Panc1 (cell line): ENCODE measurements at regions not wholly inside any gene's neighbourhood (a gene's known extent, or its start where the extent isn't known, plus 50 kb on each side); places are given as distances from the start of the nearest gene placed in this dataset.

Source experiments
- ATAC-seq: fragments of 200-7000 bp; cut with Tn5 transposase; 2 replicates; pipeline ENCODE4 v1.9.1; 2020; ENCODE audit warnings: mild to moderate bottlenecking, moderate library complexity
- BruUV-seq: library from RNA; stranded (reverse); fragments of 400-500 nt; replicated peaks from 2 replicates; lab custom pipeline; 2021; lab: Mats Ljungman, UMichigan
- CTCF ChIA-PET: fragments of 300-600 bp; sonication (Branson Sonifier 250); formaldehyde crosslinking; loops from one replicate; lab custom pipeline; 2022; ENCODE audit warnings: antibody characterized with exemption; lab: Charles Lee
- POLR2A ChIA-PET: fragments of 300-600 bp; sonication (Branson Sonifier 250); formaldehyde crosslinking; loops from one replicate; lab custom pipeline; 2022; ENCODE audit warnings: antibody characterized with exemption; lab: Charles Lee
- DNase-seq: peaks from one replicate; pipeline ENCODE4 v3.0.0-alpha.2; 2010; ENCODE audit warnings: low read depth, low spot score
- H3K27ac ChIP-seq: 2 replicates; pipeline ENCODE4 v1.5.1; 2011; ENCODE audit warnings: mild to moderate bottlenecking, low read length, inconsistent platforms
- H3K27me3 ChIP-seq: fragments of 200-500 bp; sonication (Bioruptor generic); 2 replicates; pipeline ENCODE4 v1.6.0; 2014; ENCODE audit warnings: low read length, inconsistent platforms; ENCODE audit not compliant: control insufficient read depth, insufficient read depth
- H3K36me3 ChIP-seq: fragments of 200-500 bp; sonication (Bioruptor generic); 2 replicates; pipeline ENCODE4 v1.5.1; 2014; ENCODE audit warnings: inconsistent platforms, mild to moderate bottlenecking, low read length, moderate library complexity; ENCODE audit not compliant: control insufficient read depth, insufficient read depth
- H3K4me1 ChIP-seq: 2 replicates; pipeline ENCODE4 v1.5.1; 2011; ENCODE audit warnings: inconsistent platforms, mild to moderate bottlenecking, low read length, moderate library complexity; ENCODE audit not compliant: control insufficient read depth, insufficient read depth
- H3K4me3 ChIP-seq, 2 experiments: 2 replicates each; pipeline ENCODE4 v1.5.1; 2011 to 2012; ENCODE audit warnings: low read depth in 2 of 2, low read length in 2 of 2, mild to moderate bottlenecking in 2 of 2, inconsistent platforms in 1 of 2, moderate library complexity in 1 of 2
- H3K9me3 ChIP-seq: fragments of 200-500 bp; sonication (Bioruptor generic); 2 replicates; pipeline ENCODE4 v1.5.1; 2014; ENCODE audit warnings: low read depth, mild to moderate bottlenecking, inconsistent platforms, low read length, moderate library complexity; ENCODE audit not compliant: control insufficient read depth, insufficient read depth
- CTCF ChIP-seq: fragments of 450-650 bp; IDR thresholded peaks from 2 replicates; pipeline ENCODE4 v1.5.1; 2017; ENCODE audit warnings: mild to moderate bottlenecking
- POLR2AphosphoS5 ChIP-seq: IDR thresholded peaks from 2 replicates; pipeline ENCODE4 v1.6.1; 2012; ENCODE audit warnings: mild to moderate bottlenecking, low read depth, low read length, moderate library complexity
- SIN3A ChIP-seq: IDR thresholded peaks from 2 replicates; pipeline ENCODE4 v1.6.1; 2012; ENCODE audit warnings: low read depth, mild to moderate bottlenecking, low read length, moderate library complexity, borderline replicate concordance; ENCODE audit not compliant: insufficient read depth
- TCF7L2 ChIP-seq: IDR thresholded peaks from 2 replicates; pipeline ENCODE4 v1.6.1; 2011; ENCODE audit warnings: mild to moderate bottlenecking, low read depth, low read length, inconsistent platforms
- in situ Hi-C: cut with HindIII; loops from 2 replicates; pipeline ENCODE4 v1.10.0; 2016; ENCODE audit warnings: low sequenced_read_pairs, low pct_unique_long_range_greater_than_20kb
- intact Hi-C: fragments of 100-400 bp; cut with micrococcal nuclease; formaldehyde crosslinking; loops from one replicate; pipeline ENCODE4 v1.10.0; 2022; ENCODE audit not compliant: unreplicated experiment
- TF ChIP-seq, protein P1 (sequence below), 2 experiments: IDR thresholded peaks; 2 replicates each; pipeline ENCODE4 v1.6.1; 2011 to 2012; ENCODE audit warnings: low read depth in 2 of 2, control low read depth in 1 of 2, low read length in 1 of 2, mild to moderate bottlenecking in 1 of 2, moderate library complexity in 1 of 2; ENCODE audit not compliant: insufficient read depth in 1 of 2

DNA sequence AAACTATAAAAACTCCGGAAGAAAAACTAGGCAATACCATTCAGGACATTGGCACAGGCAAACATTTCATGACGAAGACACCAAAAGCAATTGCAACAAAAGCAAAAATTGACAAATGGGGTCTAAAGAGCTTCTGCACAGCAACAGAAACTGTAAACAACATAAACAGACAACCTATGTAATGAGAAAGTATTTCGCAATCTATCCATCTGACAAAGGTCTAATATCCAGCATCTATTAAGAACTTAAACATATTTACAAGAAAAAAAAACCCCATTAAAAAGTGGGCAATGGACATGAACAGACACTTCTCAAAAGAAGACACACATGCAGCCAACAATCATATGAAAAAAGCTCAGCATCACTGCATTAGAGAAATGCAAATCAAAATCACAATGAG, 498.6 kb downstream of the HINT1 start:
- no TSS peak for BruUV-seq
- intact Hi-C loops = no loop called here
- ATAC-seq (no peak), DNase-seq (no peak)
- H3K27me3 ChIP-seq = no peaks in the 10 kb centered on the region
- no peak for TF ChIP-seq CTCF
- no peak for TF ChIP-seq POLR2AphosphoS5
- no peak for TF ChIP-seq TCF7L2
- TF ChIP-seq SIN3A = no peak
- TF ChIP-seq, protein P1, sequence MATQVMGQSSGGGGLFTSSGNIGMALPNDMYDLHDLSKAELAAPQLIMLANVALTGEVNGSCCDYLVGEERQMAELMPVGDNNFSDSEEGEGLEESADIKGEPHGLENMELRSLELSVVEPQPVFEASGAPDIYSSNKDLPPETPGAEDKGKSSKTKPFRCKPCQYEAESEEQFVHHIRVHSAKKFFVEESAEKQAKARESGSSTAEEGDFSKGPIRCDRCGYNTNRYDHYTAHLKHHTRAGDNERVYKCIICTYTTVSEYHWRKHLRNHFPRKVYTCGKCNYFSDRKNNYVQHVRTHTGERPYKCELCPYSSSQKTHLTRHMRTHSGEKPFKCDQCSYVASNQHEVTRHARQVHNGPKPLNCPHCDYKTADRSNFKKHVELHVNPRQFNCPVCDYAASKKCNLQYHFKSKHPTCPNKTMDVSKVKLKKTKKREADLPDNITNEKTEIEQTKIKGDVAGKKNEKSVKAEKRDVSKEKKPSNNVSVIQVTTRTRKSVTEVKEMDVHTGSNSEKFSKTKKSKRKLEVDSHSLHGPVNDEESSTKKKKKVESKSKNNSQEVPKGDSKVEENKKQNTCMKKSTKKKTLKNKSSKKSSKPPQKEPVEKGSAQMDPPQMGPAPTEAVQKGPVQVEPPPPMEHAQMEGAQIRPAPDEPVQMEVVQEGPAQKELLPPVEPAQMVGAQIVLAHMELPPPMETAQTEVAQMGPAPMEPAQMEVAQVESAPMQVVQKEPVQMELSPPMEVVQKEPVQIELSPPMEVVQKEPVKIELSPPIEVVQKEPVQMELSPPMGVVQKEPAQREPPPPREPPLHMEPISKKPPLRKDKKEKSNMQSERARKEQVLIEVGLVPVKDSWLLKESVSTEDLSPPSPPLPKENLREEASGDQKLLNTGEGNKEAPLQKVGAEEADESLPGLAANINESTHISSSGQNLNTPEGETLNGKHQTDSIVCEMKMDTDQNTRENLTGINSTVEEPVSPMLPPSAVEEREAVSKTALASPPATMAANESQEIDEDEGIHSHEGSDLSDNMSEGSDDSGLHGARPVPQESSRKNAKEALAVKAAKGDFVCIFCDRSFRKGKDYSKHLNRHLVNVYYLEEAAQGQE (IDR thresholded peaks at IDR 0.05; ENCODE audit: insufficient read depth in 1 of 2, low read depth in 2 of 2, low read length in 1 of 2) = no peak
- H3K9me3 ChIP-seq = no peaks in the 10 kb centered on the region
- CTCF ChIA-PET = no interaction called here
- POLR2A ChIA-PET = no interaction called here
- H3K27ac ChIP-seq = no peak overlapping the region
- in situ Hi-C loops = no loop called here
- H3K4me3 ChIP-seq = no peak overlapping the region
- no peaks in the 10 kb centered on the region for H3K4me1 ChIP-seq
- no peaks in the 10 kb centered on the region for H3K36me3 ChIP-seq

- no TSS peak for BruUV-seq
- in situ Hi-C loops (no loop called here), intact Hi-C loops (no loop called here)
- ChIA-PET POLR2A (no interaction called here), CTCF (no interaction called here)
- ATAC-seq (no peak), DNase-seq (peak; percentile 28)
- no peak overlapping the region for H3K27ac ChIP-seq
- H3K27me3 ChIP-seq = no peaks in the 10 kb centered on the region
- no peaks in the 10 kb centered on the region for H3K36me3 ChIP-seq
- TF ChIP-seq SIN3A = no peak
- TF ChIP-seq CTCF = no peak
- TF ChIP-seq POLR2AphosphoS5 = no peak
- TF ChIP-seq, protein P1 (IDR thresholded peaks at IDR 0.05; ENCODE audit: insufficient read depth in 1 of 2, low read depth in 2 of 2, low read length in 1 of 2) = no peak
- TF ChIP-seq TCF7L2 = no peak
- no peak overlapping the region for H3K4me3 ChIP-seq
- no peaks in the 10 kb centered on the region for H3K4me1 ChIP-seq
- no peaks in the 10 kb centered on the region for H3K9me3 ChIP-seq
These were observed 512.9 kb downstream of the HINT1 start for GRCh38 chr5:130652176-130652575.
